ENCODE measurements at regions not wholly inside any gene's neighbourhood (a gene's known extent, or its start where the extent isn't known, plus 50 kb on each side); places are given as distances from the start of the nearest gene placed in this dataset. TPM values are rescaled to one million over a fixed set of nuclear protein-coding genes. Genes with fewer than 3 reads are reported as not detected.

DNA sequence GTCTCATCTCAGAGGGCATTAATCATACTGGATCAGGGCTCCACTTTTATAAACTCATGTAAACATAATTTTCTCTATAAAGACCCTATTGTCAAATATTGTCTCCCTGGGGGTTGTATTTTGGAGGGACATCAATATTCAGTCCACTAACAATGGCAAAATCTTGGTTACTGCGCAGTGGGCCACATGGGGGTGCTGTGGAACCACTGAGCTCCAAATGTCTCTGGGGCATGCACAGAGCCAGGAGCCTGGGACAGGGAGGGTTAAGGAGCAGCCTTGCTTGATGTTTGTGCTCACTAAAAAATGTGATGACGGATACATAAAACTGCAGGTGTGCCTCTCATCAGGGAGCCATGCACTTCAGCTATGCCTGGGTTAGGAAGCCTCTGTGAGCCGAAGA, 62.1 kb upstream of the PRSS58 start:
- FAIRE-seq (no peak), DNase-seq (ENCODE audit: low spot score in 2 of 2) (no peak)

DNA sequence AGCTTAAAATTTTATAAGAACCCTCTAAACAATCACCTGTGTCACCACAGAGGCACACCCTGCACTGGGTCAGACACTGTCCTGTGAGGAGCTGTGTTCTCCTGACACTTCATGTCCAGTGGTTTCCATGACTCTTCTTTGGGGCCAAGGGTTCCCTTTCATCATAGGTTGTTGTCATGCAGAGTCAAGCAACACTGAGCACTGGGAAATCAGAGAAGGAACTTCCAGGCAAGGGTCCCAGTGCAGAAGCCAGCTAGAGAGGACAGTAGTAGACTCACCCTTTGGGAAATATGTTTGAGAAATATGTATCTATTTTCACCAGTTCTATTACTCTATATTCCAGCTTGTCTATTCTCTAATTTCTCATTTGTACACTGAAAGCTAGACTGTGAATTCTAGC, 56.4 kb upstream of the PRSS58 start:
- FAIRE-seq = no peak
- no peak for DNase-seq (ENCODE audit: low spot score in 2 of 2)

DNA sequence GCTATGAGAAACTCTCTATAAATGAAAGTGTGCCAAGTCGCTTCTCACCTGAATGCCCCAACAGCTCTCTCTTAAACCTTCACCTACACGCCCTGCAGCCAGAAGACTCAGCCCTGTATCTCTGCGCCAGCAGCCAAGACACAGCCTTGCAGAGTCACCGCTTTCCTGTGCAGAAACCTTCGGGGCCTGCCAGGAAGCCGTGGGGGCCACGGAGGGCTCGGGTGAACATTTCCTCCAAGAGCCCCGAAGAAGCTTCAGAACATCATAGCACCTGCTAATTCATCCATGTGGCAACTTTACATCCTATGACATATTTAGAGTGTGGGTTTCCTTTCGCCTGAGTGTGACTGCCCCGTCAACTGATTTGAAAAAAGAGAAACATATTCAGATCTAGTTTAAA, 55.7 kb upstream of the PRSS58 start:
- DNase-seq (ENCODE audit: low spot score in 2 of 2) (no peak), FAIRE-seq (no peak)

DNA sequence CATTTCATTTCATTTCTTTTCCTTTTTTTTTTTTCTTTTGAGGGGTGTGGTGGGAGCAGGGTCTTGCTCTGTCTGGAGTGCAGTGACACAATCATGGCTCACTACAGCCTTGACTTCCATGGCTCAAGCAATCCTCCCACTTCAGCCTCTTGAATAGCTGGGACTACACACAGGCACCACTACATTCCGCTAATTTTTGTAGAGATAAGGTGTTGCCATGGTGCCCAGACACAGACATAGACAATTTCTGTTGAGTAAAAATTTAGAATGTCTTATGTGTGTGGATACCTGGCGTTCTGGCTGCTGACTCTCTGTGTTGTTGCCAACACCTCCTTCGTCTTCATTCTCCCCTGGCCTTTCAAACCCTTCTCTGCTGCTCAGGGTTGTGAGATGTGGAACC, 54.0 kb upstream of the PRSS58 start:
- DNase-seq (ENCODE audit: low spot score in 2 of 2) = no peak
- no peak for FAIRE-seq

DNA sequence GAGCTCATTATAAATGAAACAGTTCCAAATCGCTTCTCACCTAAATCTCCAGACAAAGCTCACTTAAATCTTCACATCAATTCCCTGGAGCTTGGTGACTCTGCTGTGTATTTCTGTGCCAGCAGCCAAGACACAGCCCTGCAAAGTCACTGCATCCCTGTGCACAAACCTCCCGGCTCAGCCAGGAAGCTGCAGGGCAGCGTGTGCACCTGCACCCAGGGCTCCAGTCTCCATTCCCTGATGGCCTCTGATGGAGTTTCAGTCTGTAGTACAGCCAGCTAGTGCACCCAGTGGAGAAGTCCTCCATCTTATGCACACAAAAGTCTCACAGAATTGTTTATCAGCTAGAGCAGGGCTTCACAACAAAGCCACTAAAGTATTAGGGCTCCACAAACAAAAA, 51.1 kb upstream of the PRSS58 start:
- FAIRE-seq = no peak
- no peak for DNase-seq (ENCODE audit: low spot score in 2 of 2)

DNA sequence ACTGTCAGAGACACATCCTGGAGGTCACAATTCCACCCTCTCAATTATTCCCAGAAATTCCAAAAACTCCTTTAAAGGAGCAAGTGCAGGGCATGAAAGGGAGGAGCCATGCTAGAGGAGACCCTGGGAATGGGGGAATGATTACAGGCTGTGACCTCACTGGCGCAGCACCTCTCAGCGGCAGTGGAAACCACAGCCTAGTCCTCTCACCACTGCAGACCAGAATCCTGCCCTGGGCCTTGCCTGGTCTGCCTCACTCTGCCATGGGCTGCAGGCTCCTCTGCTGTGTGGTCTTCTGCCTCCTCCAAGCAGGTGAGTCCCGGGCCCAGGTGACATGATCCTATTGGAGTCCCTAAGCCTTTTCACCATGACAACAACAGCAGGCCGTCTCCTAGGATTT, 50.5 kb upstream of the PRSS58 start:
- FAIRE-seq (no peak), DNase-seq (ENCODE audit: low spot score in 2 of 2) (no peak)

Small RNA genes lying in the stretch of these regions (small RNA-seq; reads per million reads assigned to genes)
- not detected for gene TRBV5-2
- not detected for gene TRBV8-1
- not detected for gene TRBV8-2

Measured in frontal cortex (tissue), 4 donors.